Stomach (tissue), 4 donors: ENCODE measurements at regions not wholly inside any gene's neighbourhood (a gene's known extent, or its start where the extent isn't known, plus 50 kb on each side); places are given as distances from the start of the nearest gene placed in this dataset.

Experiments used
- POLR2A ChIP-seq, 4 donors: fragments of 450-650 bp; IDR thresholded peaks; one replicate each; pipeline ENCODE4 v1.6.1; 2016; ENCODE audit warnings: antibody characterized with exemption in 4 of 4, control low read depth in 2 of 4, mild to moderate bottlenecking in 1 of 4, moderate library complexity in 1 of 4
- POLR2AphosphoS5 ChIP-seq, 3 donors: sonication (generic); formaldehyde crosslinking; IDR thresholded peaks; one replicate each; pipeline ENCODE4 v1.6.1; 2016; ENCODE audit warnings: antibody characterized with exemption in 3 of 3

GRCh38 chr7:21041666-21042065 lies 255.0 kb upstream of the SP8 start:
- TF ChIP-seq POLR2AphosphoS5 (IDR thresholded peaks at IDR 0.05) (no peak), POLR2A (IDR thresholded peaks at IDR 0.05) (no peak)
